ENCODE measurements at regions not wholly inside any gene's neighbourhood (a gene's known extent, or its start where the extent isn't known, plus 50 kb on each side); places are given as distances from the start of the nearest gene placed in this dataset.

DNA sequence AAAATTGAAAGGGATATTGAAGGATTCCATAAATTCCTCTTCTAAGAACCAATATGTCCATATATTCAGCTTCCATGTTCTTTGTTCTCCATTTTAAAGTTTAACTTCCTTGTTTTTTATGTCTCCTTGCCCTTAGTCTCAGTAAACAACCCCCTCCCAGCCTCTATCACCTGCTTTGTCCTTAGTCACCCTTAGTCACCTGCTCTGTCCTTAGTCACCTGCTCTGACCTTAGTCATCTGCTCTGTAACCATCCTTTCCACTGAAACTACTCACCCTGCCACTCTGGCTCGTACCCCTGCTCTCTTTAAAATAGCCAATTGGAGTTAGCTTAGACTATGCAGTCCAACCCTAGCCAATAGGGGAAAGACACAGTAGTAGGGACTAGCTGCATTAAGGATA lies 136.2 kb upstream of the TMEM106B start:
- DNase-seq (ENCODE audit: low read depth in 2 of 2) = no peak

DNA sequence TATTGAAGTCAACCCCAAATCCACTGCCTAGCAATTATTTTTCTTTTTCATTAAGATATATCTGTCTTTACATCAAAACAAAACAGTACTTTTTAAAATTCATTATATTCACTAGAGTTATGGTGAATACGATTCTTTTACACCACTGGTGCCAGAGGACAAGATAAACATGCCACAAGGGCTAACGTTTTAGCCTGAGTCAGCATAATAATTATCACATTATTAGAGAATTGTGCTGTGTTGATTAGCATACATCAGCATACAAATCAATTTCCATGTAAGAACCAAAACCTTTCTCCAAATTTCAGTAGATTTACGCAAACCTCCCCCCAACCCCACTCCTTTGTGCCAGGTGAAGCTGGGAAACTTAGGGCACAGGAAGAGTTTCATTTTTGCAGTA lies 131.1 kb upstream of the TMEM106B start:
- no peak for DNase-seq (ENCODE audit: low read depth in 2 of 2)

DNA sequence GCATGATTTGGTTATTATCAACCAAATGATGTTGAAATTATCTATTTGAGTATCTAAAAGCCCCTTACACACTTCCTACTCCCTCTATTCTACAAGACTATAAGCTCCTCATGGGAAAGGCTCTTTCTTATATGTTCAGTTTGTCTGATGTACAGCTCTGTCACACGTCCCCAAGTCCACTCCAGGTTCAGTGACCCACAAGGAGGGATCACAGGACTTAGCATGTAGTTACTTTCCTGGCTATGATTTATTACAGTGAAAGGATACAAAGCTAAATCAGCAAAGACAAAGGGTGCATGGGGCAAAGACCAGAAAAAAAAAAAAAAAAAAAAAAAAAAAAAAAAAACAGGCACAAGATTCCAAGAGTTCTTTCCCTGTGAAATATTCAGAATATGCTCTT lies 125.6 kb upstream of the TMEM106B start:
- DNase-seq (ENCODE audit: low read depth in 2 of 2) = no peak

DNA sequence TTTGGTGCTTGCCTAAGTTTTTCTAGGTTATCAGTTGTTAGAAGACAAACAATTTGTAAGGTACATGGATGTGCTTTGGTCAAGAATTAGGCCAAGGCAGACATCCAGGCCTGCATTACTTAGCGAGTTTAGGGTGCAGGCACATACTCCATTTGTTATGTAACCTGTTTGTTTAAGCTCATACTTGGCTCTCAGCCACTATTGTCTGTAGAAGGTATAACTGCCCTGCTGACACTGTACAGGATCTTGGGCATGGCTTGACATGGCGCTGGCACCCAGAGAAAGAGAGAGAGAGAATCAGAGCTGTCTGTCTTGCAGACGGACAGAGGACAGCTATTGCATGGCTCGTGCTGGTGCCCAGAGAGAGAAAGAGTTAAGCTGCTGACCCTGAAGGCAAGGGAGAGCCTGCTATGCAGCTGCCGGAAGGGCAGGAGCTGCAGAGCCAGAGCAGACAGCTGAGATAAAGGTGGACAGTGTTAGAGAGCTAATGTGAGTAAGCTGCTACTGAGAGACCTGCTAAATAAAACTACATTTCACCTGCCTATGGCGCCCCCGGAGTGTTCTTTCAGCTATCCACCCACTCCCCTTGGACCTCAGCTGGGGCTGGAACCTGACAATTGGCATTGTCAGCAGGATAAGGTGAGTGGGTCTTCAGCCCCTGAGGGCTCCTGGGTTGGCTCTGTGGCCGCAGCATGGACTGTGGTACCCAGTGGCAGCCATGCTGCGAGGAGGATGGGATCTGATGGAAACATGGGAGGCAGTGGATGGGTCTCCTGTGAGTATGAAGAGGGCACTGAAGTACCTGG lies 120.9 kb upstream of the TMEM106B start:
- DNase-seq (ENCODE audit: low read depth in 2 of 2) = no peak

DNA sequence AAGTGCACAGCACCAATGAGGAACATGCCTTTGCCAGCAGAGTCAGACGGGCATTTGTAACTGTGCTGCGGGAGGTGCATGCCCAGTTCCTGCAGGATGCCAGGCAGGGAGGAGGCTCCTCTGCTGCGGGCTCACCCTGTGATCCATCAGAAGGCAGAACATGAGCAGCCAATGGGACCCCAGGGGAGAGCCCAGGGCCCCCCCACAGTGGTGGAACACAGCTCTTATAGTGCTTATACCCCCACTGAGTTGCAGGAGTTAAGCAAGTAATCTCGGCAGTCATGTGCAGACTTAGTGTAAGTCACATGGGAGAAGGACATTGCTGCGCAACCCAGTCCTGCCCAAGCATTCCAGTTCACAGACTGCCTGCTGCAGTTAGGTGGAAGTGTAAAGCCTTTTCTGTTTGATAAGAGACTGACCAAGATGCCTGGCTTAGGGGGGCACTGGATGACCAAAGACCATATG lies 120.3 kb upstream of the TMEM106B start:
- DNase-seq (ENCODE audit: low read depth in 2 of 2) = no peak

DNA sequence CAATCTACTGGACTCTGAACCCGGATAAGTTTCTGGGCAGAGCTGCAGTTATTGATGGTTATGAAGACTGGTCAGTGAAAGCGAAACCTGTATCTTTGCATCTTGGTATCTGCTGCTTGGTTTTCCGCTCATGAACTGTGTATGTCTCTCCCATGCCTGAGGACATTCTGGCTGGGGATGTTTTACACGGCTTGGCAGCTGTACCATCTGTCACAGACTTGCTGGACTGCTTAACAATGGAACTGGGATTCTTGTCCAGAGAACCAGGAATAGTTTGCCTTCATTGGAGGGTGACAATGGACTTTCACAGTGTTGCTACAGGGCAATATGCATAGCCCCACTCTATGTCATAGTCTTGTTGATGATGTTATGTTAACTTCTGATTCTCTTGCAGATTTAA lies 119.9 kb upstream of the TMEM106B start:
- DNase-seq (ENCODE audit: low read depth in 2 of 2) = no peak

DNA sequence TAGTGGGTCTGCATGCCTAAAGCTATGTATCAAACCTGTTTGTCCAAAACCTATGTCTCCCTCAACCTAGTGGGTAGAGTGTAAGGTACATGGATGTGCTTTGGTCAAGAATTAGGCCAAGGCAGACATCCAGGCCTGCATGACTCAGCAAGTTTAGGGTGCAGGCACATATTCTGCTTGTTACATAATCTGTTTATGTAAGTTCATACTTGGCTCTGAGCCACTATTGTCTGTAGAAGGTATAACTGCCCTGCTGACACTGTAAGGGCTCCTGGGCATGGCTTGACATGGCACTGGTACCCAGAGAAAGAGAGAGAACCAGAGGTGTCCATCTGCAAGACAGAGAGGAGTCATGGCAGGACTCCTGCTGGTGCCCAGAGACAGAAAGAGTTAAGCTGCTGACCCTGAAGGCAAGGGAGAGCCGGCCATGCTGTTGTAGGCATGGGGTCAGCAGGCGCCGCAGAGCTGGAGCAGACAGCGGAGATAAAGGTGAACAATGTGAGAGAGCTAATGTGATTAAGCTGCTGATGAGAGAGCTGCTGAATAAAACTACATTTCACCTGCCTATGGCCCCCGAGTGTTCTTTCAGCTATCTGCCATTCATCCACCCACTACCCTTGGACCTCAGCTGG lies 118.5 kb upstream of the TMEM106B start:
- no peak for DNase-seq (ENCODE audit: low read depth in 2 of 2)

DNA sequence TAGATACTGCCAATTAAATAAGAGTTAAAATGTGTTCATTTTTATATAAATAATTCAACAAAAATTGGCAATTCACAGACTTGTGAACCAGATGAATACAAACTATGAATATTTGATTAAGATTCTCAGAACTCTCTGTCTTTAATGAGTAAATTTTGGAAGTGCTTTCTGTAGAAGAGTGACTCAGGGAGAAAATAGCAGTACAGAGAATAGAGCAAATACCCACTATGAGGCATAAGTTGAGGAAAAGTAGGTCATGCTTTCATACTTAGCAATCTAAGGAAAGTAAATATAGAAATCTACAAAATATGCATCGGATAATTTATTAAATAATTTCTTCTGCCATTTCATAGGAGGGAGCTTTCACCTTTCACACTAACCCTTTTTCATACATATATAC lies 117.7 kb upstream of the TMEM106B start:
- no peak for DNase-seq (ENCODE audit: low read depth in 2 of 2)

DNA sequence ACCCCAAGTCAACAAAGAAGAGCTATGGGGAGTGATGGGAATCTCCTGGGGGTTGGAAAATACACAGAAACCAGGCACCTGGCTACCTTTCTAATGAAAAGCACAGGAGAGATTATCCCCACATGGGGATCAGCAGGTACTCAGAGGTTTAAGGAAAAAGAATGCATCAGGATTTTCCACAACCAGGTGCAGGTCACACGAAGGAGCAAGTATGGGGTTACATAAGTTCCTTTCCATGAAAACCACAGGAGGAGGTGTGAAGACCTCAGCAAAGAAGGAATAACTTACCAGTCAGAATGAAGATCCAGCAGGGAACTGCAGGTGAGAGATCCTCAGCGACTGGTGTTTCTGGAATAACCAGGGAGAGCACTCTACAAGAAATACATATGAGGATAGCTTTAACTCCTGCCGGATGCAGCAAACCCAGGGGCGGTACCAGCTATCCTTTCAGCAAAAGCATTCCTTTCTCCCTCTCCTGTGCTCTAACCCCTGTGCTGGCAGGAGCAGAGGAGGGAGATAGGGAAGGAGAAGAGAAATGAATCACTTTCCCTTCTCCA lies 116.7 kb upstream of the TMEM106B start:
- DNase-seq (ENCODE audit: low read depth in 2 of 2) = no peak

DNA sequence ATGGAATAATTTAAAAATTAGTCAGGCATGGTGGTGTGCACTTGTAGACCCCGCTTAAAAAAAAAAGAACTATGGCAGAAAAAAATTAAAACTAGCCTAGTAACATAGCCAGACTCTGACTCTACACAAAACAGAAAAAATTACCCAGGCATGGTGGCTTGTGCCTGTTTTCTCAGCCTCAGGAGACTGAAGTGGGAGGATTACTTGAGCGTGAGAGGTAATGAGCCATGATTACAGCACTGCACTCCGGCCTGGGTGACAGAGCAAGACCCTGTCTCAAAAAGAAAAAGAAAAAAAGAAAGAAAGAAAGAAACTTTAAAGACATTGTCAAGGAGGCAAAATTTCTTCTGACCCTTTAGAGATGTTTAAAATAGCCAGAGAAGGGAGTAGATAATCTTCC lies 109.0 kb upstream of the TMEM106B start:
- DNase-seq (ENCODE audit: low read depth in 2 of 2) = no peak

DNA sequence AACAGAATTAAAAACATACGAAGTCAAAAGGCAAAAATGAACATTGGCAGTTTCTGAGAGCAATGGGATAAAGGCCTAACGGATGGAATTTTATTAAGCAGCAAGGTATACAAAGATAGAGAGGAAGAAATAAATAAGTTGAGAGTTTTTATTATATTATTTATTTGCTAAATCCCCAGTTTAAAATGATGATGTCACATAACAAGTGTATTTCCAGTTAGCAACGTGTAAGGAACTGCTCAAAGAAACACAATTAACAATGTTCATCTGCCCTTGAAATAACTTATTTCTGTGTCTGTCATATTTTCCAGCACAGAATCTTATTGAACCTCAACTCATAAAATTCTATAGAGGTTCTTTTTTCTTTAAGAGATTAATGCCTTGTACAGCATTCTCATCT lies 108.6 kb upstream of the TMEM106B start:
- DNase-seq (ENCODE audit: low read depth in 2 of 2) = no peak

DNA sequence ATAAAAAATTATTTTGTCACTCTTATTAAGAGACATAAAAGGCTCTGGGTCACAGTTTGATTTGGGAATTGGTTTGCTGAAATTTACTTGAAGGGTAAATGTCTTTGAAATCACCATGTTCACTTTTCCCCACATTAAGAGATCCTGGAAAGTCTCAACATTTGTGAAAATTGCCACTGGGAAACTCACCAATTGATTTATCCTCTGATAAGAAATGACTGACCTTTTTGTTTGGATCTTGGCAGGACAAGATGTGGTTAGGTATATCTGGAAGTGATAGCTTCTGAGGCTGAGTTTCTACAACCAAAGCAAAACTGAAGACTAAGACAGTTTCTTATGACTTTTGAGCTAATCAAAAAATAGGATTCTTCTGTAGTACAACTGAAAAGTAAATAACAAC lies 107.1 kb upstream of the TMEM106B start:
- no peak for DNase-seq (ENCODE audit: low read depth in 2 of 2)

DNA sequence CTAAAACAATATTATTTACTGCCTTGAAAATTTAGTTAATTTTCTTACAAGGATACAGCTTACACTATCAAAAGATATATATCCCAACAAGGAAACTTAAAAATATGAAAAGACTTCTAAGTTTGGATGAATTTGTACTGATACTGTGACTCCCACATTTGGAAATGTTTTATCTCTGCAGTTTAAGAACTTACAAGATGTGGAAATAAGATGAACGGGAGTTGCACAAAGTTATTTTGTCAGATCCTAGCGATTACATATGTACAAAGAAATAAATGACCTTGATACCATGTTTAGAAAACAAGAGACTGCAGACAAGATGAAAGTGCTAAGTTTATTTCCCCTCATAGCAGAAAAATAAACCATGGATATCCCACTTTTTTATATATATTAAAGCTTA lies 103.7 kb upstream of the TMEM106B start:
- no peak for DNase-seq (ENCODE audit: low read depth in 2 of 2)

DNA sequence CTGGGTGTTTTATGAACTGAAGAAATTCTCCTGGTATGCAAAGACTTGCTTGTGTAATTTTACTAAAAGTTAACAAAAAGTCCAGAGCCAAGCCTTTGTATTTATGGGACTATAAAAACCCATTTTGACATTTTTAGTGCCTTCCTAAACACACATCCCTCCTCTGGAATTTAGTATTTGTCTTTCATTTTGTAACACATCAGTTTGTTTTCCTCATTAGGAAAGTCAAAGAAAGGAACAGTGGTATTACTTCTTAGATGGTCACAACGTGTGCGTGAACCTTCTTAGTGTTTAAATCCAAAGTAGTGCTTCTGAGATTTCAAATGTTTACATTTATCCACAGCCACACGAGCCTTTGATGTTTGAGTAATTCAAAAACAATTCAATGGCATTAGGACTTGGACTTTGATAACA lies 103.2 kb upstream of the TMEM106B start:
- DNase-seq (ENCODE audit: low read depth in 2 of 2) = no peak

DNA sequence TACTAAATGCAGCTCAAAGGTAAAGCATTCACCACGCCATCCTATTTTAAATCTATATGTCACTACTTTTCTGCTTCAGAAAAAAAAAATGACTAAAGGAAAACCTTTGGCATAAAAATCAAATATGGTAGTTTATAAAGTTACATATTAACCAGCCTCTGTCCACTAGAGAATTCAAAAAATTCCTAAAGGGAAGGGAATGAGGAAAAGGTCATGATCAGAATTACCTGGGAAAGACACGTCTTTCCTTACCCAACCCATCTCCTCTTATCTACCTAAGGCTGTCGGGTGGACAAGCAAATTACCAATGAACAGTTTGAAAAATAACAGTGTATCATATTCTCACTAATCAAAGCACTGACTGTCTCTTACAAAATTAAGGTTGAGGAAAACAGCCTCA lies 100.7 kb upstream of the TMEM106B start:
- no peak for DNase-seq (ENCODE audit: low read depth in 2 of 2)

DNA sequence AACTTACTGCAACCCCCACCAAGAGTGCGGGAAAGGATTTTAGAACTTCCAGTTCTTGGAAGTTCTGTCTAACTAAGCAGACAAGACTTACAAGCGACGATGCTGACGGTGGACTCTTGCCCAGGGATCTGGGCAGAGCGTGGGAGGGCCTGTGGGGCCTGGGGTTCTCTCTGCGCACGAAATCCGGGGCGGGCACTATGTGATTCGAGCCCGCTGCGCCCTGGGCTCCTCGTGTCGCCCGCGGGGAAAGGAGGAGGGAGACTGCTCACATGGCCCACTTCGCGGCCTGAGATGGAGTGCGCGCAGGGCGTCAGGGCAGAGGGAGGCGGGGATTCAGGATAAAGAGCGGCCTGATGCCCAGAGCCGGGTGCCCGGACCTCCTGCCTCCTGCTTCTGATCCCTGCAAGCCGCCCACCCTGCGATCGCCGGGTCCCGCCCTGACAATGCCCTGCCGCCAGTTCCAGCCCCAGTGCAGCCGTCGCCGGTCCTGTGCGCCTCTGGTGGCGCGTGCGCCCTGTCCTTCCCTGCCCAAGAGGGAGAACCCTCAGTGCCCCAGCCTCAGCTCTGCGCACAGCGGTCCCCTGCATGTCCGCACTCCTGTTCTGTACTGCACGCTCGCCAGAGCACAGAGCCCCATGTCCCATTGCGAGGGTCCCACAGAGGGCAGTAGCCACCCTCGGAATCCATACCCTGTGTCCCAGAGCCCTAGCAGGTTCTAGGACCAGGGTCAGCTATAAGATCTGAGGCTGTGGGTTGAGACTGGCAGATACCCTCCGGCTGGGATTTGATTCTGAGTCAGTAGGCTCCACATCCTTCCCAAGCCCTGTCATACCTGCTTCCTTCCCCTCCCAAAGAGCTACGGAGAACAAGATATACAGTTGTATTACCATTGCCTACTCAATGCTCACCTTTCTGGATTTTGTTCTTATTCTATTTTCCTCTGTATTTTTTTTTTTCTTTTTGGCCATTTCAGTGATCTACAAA lies 99.4 kb upstream of the TMEM106B start:
- no peak for DNase-seq (ENCODE audit: low read depth in 2 of 2)

DNA sequence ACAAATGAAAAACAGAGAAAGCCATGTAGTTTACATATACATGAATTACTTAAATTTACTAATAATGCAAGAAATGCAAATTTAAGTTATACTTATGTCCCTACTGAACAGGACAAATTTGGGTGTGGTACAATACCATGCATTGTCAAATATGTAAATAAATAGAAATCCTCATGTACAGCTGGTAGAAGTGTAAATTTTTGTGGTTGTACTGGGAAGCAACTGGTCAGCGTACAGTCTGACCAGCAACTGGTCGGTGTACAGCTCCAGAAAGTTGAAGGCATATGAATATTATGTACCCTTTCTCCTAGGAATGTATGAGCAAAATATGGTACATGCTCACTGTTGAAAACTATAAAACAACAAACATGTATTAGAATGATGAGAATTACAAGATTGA lies 93.9 kb upstream of the TMEM106B start:
- no peak for DNase-seq (ENCODE audit: low read depth in 2 of 2)

DNA sequence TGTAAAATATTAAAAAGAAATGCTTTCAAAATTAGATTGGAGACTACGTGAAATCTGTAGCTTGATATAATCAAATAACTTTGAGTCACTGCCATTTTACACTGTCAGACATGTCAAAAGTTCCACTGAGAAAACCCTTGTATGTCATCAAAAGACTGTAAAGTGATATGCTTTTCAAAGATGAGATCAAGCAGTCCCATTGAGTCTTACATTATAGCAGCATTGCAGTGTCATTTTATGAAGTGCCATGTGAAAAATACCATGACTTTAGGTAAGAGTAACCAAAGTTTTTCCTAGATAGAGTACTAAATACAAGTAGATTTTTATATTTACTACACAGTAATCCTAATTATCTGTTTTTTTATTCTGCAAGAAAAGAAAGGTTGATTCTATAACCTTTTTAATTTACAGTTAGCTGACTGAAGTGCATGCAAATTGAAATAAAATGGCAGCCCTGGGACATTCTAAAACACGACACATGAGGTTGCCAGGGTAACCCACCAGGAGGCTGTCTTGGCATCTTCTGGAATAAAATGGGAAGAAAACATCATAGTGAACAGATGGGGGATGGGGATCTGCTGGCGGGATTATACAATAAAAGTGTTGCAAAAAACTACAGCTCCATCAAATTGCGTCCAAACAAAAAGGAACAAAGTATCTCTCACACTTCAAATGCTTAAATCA lies 91.3 kb upstream of the TMEM106B start:
- no peak for DNase-seq (ENCODE audit: low read depth in 2 of 2)

DNA sequence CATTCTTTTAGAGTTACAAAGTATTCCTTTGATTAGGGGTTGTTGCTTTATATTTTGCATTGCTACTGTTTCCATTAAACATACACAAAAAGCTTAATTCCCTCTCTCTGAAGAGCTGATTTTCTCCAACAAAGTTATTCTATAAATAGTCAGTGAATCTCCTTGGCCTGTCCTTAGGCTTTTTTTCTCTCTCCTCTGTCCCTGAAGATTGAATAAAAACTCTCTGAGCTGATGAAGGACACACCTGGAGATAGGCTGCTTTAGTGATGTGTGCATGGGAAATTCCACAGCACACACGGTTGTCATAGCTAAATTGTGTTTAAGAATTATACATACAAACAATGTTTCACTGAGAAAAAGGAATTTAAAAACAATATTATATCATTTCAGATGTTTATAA lies 90.5 kb upstream of the TMEM106B start:
- no peak for DNase-seq (ENCODE audit: low read depth in 2 of 2)

DNA sequence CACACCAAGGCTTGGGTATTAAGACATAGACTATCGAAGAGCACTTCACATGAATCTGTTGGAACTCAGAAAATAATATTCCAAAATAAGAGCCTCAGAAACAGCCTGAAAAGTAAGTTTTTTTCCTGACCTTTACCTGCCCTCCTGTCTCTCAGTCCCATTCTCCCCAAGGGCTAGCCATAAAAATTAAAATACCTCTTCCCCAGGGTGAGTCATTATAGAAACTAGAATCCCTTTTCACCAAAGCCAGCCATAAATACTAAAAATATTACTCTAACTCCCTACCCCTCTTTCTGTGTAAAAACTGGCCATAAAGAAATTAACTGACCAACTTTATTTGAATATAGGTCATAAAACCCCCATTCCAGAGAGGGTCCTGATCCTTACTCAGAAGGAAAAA lies 87.9 kb upstream of the TMEM106B start:
- no peak for DNase-seq (ENCODE audit: low read depth in 2 of 2)

DNA sequence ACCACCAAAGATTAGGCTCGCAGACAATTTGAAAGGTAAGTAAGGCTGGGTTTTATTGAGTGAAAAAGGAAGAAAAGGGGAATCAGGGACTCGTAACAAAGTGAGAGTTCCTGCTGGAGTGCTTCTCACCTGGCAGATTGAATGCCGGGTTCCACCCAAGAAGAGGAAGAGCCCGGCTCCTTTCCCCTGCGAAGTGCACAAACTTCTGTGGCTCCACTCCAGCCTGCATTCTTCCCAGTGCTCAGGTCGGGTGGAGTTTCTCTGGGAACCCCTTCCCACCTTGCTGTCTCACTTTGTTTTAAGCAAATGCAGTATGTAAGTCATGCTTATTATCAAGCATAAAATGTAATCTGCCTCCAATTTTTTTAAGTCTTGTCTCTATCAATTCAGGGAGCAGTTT lies 87.1 kb upstream of the TMEM106B start:
- no peak for DNase-seq (ENCODE audit: low read depth in 2 of 2)
